ACC112 (cell line): ENCODE measurements at regions not wholly inside any gene's neighbourhood (a gene's known extent, or its start where the extent isn't known, plus 50 kb on each side); places are given as distances from the start of the nearest gene placed in this dataset.
"Not testable (repeated sequence)": the region's sequence is repeated elsewhere in the genome, so short reads cannot be mapped to it uniquely, and the experiment has no call there.

Source experiments
- H2AFZ ChIP-seq: fragments of 200-600 bp; sonication (generic); one replicate; pipeline ENCODE4 v1.6.0; 2017; ENCODE audit warnings: antibody characterized with exemption, low read length; ENCODE audit not compliant: unreplicated experiment
- H3K27ac ChIP-seq: fragments of 200-600 bp; sonication (generic); 2 replicates; pipeline ENCODE4 v1.5.1; 2014; ENCODE audit warnings: low read depth, mild to moderate bottlenecking, antibody characterized with exemption, low read length, moderate library complexity
- H3K27me3 ChIP-seq: fragments of 200-600 bp; sonication (generic); 2 replicates; pipeline ENCODE4 v1.6.1; 2014; ENCODE audit warnings: mild to moderate bottlenecking, antibody characterized with exemption, low read length, moderate library complexity, mixed read lengths; ENCODE audit not compliant: insufficient read depth
- H3K36me3 ChIP-seq: fragments of 200-600 bp; sonication (generic); 2 replicates; pipeline ENCODE4 v1.6.1; 2016; ENCODE audit warnings: mild to moderate bottlenecking, antibody characterized with exemption, low read length, moderate library complexity, mixed read lengths; ENCODE audit not compliant: insufficient read depth
- H3K4me1 ChIP-seq: fragments of 200-600 bp; sonication (generic); one replicate; pipeline ENCODE4 v1.6.1; 2016; ENCODE audit warnings: low read length, mixed read lengths; ENCODE audit not compliant: insufficient read depth, unreplicated experiment, control insufficient read depth
- H3K4me3 ChIP-seq: fragments of 200-600 bp; sonication (generic); 2 replicates; pipeline ENCODE4 v1.5.1; 2014; ENCODE audit warnings: mild to moderate bottlenecking, low read depth, low read length
- H3K79me2 ChIP-seq: fragments of 200-600 bp; sonication (generic); one replicate; pipeline ENCODE4 v1.6.0; 2016; ENCODE audit warnings: low read length; ENCODE audit not compliant: control insufficient read depth, unreplicated experiment, insufficient read depth

GRCh38 chr4:66123190-66123589 lies 452.9 kb upstream of the EPHA5 start:
- Histone ChIP-seq H3K79me2 (no peaks in the 10 kb centered on the region), H3K27me3 (no peaks in the 10 kb centered on the region), H3K4me3 (no peak overlapping the region), H3K4me1 (no peaks in the 10 kb centered on the region), H2AFZ (no peak overlapping the region), H3K27ac (no peak overlapping the region), H3K36me3 (no peaks in the 10 kb centered on the region)

- H2AFZ ChIP-seq, H3K27me3 ChIP-seq, H3K36me3 ChIP-seq, H3K4me3 ChIP-seq, H3K4me1 ChIP-seq, H3K27ac ChIP-seq, H3K79me2 ChIP-seq: not testable (repeated sequence)
Observed at GRCh38 chr4:66115231-66115630, 444.9 kb upstream of the EPHA5 start.

GRCh38 chr4:66108898-66109297 lies 438.6 kb upstream of the EPHA5 start:
- H3K36me3 ChIP-seq = no peaks in the 10 kb centered on the region
- H3K79me2 ChIP-seq = no peaks in the 10 kb centered on the region
- H3K4me1 ChIP-seq = no peaks in the 10 kb centered on the region
- H3K27me3 ChIP-seq = no peaks in the 10 kb centered on the region
- no peak overlapping the region for H3K27ac ChIP-seq
- H2AFZ ChIP-seq = no peak overlapping the region
- no peak overlapping the region for H3K4me3 ChIP-seq

- no peaks in the 10 kb centered on the region for H3K27me3 ChIP-seq
- no peak overlapping the region for H2AFZ ChIP-seq
- no peaks in the 10 kb centered on the region for H3K79me2 ChIP-seq
- no peak overlapping the region for H3K4me3 ChIP-seq
- no peaks in the 10 kb centered on the region for H3K4me1 ChIP-seq
- H3K36me3 ChIP-seq = no peaks in the 10 kb centered on the region
- H3K27ac ChIP-seq = no peak overlapping the region
Observed at GRCh38 chr4:66097218-66097617, 426.9 kb upstream of the EPHA5 start.

GRCh38 chr4:66095065-66095464 lies 424.8 kb upstream of the EPHA5 start:
- Histone ChIP-seq H3K36me3 (no peaks in the 10 kb centered on the region), H3K4me1 (no peaks in the 10 kb centered on the region), H3K27me3 (no peaks in the 10 kb centered on the region), H3K79me2 (no peaks in the 10 kb centered on the region), H2AFZ (peak overlapping the region; percentile 29), H3K27ac (no peak overlapping the region), H3K4me3 (no peak overlapping the region)

- no peak overlapping the region for H3K4me3 ChIP-seq
- no peak overlapping the region for H2AFZ ChIP-seq
- H3K79me2 ChIP-seq = no peaks in the 10 kb centered on the region
- H3K27ac ChIP-seq = no peak overlapping the region
- no peaks in the 10 kb centered on the region for H3K4me1 ChIP-seq
- no peaks in the 10 kb centered on the region for H3K36me3 ChIP-seq
- H3K27me3 ChIP-seq = no peaks in the 10 kb centered on the region
Observed at GRCh38 chr4:66094070-66094469, 423.8 kb upstream of the EPHA5 start.

GRCh38 chr4:66091786-66092185 lies 421.5 kb upstream of the EPHA5 start:
- Histone ChIP-seq H3K27me3 (no peaks in the 10 kb centered on the region), H3K27ac (no peak overlapping the region), H2AFZ (no peak overlapping the region), H3K36me3 (no peaks in the 10 kb centered on the region), H3K4me1 (no peaks in the 10 kb centered on the region), H3K79me2 (no peaks in the 10 kb centered on the region), H3K4me3 (no peak overlapping the region)

- H2AFZ ChIP-seq = no peak overlapping the region
Observed at GRCh38 chr4:66073961-66074360, 403.7 kb upstream of the EPHA5 start.

GRCh38 chr4:66071911-66072310 lies 401.6 kb upstream of the EPHA5 start:
- H3K36me3 ChIP-seq = no peaks in the 10 kb centered on the region
- no peak overlapping the region for H3K27ac ChIP-seq
- H3K4me1 ChIP-seq = peaks cover 3% of the 10 kb centered on the region
- no peak overlapping the region for H2AFZ ChIP-seq
- H3K4me3 ChIP-seq = no peak overlapping the region
- H3K79me2 ChIP-seq = no peaks in the 10 kb centered on the region
- no peaks in the 10 kb centered on the region for H3K27me3 ChIP-seq

More at GRCh38 chr4:66073961-66074360, 403.7 kb upstream of the EPHA5 start:
- H3K27ac ChIP-seq = no peak overlapping the region
- no peaks in the 10 kb centered on the region for H3K36me3 ChIP-seq
- H3K79me2 ChIP-seq = no peaks in the 10 kb centered on the region
- H3K4me1 ChIP-seq = no peaks in the 10 kb centered on the region
- H3K27me3 ChIP-seq = no peaks in the 10 kb centered on the region
- no peak overlapping the region for H3K4me3 ChIP-seq

GRCh38 chr4:66062921-66063320 lies 392.6 kb upstream of the EPHA5 start:
- H3K4me3 ChIP-seq = no peak overlapping the region
- peak overlapping the region; percentile 81; the same call in 1 of the 2 replicates for H3K27ac ChIP-seq
- H2AFZ ChIP-seq = peak overlapping the region; percentile 19
- H3K79me2 ChIP-seq = no peaks in the 10 kb centered on the region
- no peaks in the 10 kb centered on the region for H3K27me3 ChIP-seq
- no peaks in the 10 kb centered on the region for H3K36me3 ChIP-seq
- peaks cover 26% of the 10 kb centered on the region for H3K4me1 ChIP-seq

- peaks cover 24% of the 10 kb centered on the region for H3K4me1 ChIP-seq
- peak overlapping the region; percentile 48; the same call in 1 of the 2 replicates for H3K4me3 ChIP-seq
- H2AFZ ChIP-seq = peak overlapping the region; percentile 68
- H3K36me3 ChIP-seq = no peaks in the 10 kb centered on the region
- no peaks in the 10 kb centered on the region for H3K79me2 ChIP-seq
- no peaks in the 10 kb centered on the region for H3K27me3 ChIP-seq
- H3K27ac ChIP-seq = peak overlapping the region; percentile 81
Observed at GRCh38 chr4:66062044-66062443, 391.8 kb upstream of the EPHA5 start.
